ENCODE measurements at regions not wholly inside any gene's neighbourhood (a gene's known extent, or its start where the extent isn't known, plus 50 kb on each side); places are given as distances from the start of the nearest gene placed in this dataset.

- no peak for TF ChIP-seq SAP30 (IDR thresholded peaks at IDR 0.05; ENCODE audit: insufficient read depth, insufficient replicate concordance, low read length)
Measured at GRCh38 chr4:14059006-14059405, 431.5 kb upstream of the BOD1L1 start (continued).

All from H1 (cell line).